ENCODE measurements at regions not wholly inside any gene's neighbourhood (a gene's known extent, or its start where the extent isn't known, plus 50 kb on each side); places are given as distances from the start of the nearest gene placed in this dataset.

- intact Hi-C loops (cut with micrococcal nuclease) = no loop called here
- ATAC-seq (no peak), DNase-seq (no peak)
- ChIA-PET POLR2A (no interaction called here), CTCF (no interaction called here)
- Mint-ChIP-seq H3K27ac (no peak overlapping the region), H3K4me3 (no peak overlapping the region), H3K27me3 (no peaks in the 10 kb centered on the region), H3K9me3 (peaks cover 2% of the 10 kb centered on the region), H3K36me3 (ENCODE audit: low read depth) (no peaks in the 10 kb centered on the region), H3K4me1 (ENCODE audit: low read depth) (peaks cover 2% of the 10 kb centered on the region)
- TF ChIP-seq CTCF (IDR thresholded peaks at IDR 0.05) = no peak
Observed at GRCh38 chr15:35606450-35606779, 60.5 kb upstream of the DPH6 start.

GRCh38 chr15:35616498-35617271, 70.7 kb upstream of the DPH6 start:
- Mint-ChIP-seq H3K4me3 (no peak overlapping the region), H3K36me3 (ENCODE audit: low read depth) (no peaks in the 10 kb centered on the region), H3K27ac (no peak overlapping the region), H3K4me1 (ENCODE audit: low read depth) (no peaks in the 10 kb centered on the region), H3K9me3 (peaks cover 8% of the 10 kb centered on the region), H3K27me3 (peaks cover 4% of the 10 kb centered on the region)
- CTCF ChIA-PET = no interaction called here
- DNase-seq (no peak), ATAC-seq (no peak)
- POLR2A ChIA-PET = no interaction called here
- intact Hi-C loops (cut with micrococcal nuclease) = no loop called here
- no peak for TF ChIP-seq CTCF (IDR thresholded peaks at IDR 0.05)

GRCh38 chr15:35618260-35619188, 72.6 kb upstream of the DPH6 start:
- ATAC-seq = no peak

GRCh38 chr15:35622641-35623340, 76.8 kb upstream of the DPH6 start:
- no peak for ATAC-seq
- CTCF ChIA-PET = no interaction called here
- POLR2A ChIA-PET = no interaction called here

More at GRCh38 chr15:35618260-35619188, 72.6 kb upstream of the DPH6 start:
- no peak overlapping the region for H3K4me3 Mint-ChIP-seq
- ChIA-PET POLR2A (no interaction called here), CTCF (no interaction called here)
- H3K9me3 Mint-ChIP-seq = peaks cover 4% of the 10 kb centered on the region
- peaks cover 4% of the 10 kb centered on the region for H3K27me3 Mint-ChIP-seq
- H3K4me1 Mint-ChIP-seq (ENCODE audit: low read depth) = no peaks in the 10 kb centered on the region
- no peak overlapping the region for H3K27ac Mint-ChIP-seq
- no peak for DNase-seq
- TF ChIP-seq CTCF (IDR thresholded peaks at IDR 0.05) = no peak
- intact Hi-C loops (cut with micrococcal nuclease) = no loop called here
- no peaks in the 10 kb centered on the region for H3K36me3 Mint-ChIP-seq (ENCODE audit: low read depth)

More at GRCh38 chr15:35622641-35623340, 76.8 kb upstream of the DPH6 start:
- no peaks in the 10 kb centered on the region for H3K36me3 Mint-ChIP-seq (ENCODE audit: low read depth)
- no peak overlapping the region for H3K4me3 Mint-ChIP-seq
- peaks cover 9% of the 10 kb centered on the region for H3K27me3 Mint-ChIP-seq
- no peak overlapping the region for H3K27ac Mint-ChIP-seq
- DNase-seq = no peak
- intact Hi-C loops (cut with micrococcal nuclease) = no loop called here
- no peaks in the 10 kb centered on the region for H3K9me3 Mint-ChIP-seq
- H3K4me1 Mint-ChIP-seq (ENCODE audit: low read depth) = no peaks in the 10 kb centered on the region
- no peak for TF ChIP-seq CTCF (IDR thresholded peaks at IDR 0.05)
